ENCODE measurements at regions not wholly inside any gene's neighbourhood (a gene's known extent, or its start where the extent isn't known, plus 50 kb on each side); places are given as distances from the start of the nearest gene placed in this dataset.

DNA sequence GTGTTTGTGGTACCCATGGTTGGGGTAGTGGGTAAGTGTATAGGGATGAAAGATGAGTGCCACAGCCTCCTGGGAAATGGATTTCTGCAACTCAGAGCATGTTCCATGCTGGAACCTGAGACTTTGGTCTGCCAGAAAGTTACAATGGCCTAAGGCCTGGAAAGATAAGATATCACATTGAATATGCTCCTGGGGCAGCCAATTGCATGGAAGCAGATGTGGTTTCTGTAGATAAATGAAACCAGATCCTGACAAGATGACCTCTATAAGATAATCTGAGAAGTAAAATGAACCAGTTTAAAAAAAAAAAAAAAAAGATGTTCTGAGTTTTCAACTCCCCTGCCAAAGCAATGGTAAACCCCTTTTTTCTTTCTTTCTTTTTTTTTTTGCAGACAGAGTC lies 91.4 kb upstream of the NCK2 start:
- Histone ChIP-seq H3K4me3 (ENCODE audit: low read depth, low read length) (no peak overlapping the region), H3K4me1 (ENCODE audit: control insufficient read depth, insufficient read depth, low read length, unreplicated experiment) (no peaks in the 10 kb centered on the region), H3K27ac (ENCODE audit: low read depth, low read length) (no peak overlapping the region), H3K27me3 (ENCODE audit: insufficient read depth, low read length) (peaks cover 21% of the 10 kb centered on the region), H3K36me3 (ENCODE audit: insufficient read depth, low read length) (no peaks in the 10 kb centered on the region), H3K79me2 (ENCODE audit: control insufficient read depth, insufficient read depth, low read length, unreplicated experiment) (no peaks in the 10 kb centered on the region), H2AFZ (ENCODE audit: low read length, unreplicated experiment) (no peak overlapping the region)

DNA sequence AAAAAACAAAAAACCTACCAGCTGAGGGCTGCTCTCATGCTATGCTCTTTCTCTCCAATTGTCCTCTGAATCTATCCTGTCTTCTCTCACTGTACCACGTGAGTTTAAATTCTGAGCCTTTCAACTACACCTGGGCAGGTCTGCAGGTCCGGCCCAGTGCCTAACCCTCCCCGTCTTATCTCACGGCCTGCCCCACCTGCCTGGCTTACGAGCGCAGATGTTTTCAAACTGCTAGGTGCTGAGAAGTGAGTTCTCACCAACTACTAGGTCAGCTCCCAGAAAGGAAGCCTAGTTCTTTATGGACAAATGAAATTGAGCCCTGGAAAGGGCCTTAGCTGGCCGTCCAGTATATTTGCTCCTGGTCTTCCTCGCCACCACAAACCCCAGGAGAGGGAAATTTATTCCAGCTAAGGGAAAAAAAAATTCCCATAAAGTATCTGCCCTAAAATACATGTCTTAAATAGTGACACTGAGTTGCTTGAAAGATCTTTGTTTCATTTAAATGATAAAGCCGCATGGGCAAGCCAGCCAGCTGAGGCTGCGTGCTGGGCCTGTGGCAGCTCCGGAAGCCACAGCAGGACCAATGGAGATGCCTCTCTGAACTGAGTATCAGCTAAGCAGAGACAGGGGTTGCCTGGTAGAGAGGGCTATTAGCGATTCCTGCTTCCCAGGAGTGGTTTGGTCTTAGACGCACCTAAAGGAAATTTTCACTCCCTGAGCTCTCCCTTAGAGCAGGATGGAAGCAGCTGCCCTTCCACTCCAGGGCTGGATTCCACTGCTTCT lies 92.5 kb upstream of the NCK2 start:
- Histone ChIP-seq H2AFZ (ENCODE audit: low read length, unreplicated experiment) (no peak overlapping the region), H3K27ac (ENCODE audit: low read depth, low read length) (no peak overlapping the region), H3K27me3 (ENCODE audit: insufficient read depth, low read length) (peaks cover 22% of the 10 kb centered on the region), H3K36me3 (ENCODE audit: insufficient read depth, low read length) (no peaks in the 10 kb centered on the region), H3K79me2 (ENCODE audit: control insufficient read depth, insufficient read depth, low read length, unreplicated experiment) (no peaks in the 10 kb centered on the region), H3K4me3 (ENCODE audit: low read depth, low read length) (no peak overlapping the region), H3K4me1 (ENCODE audit: control insufficient read depth, insufficient read depth, low read length, unreplicated experiment) (no peaks in the 10 kb centered on the region)

DNA sequence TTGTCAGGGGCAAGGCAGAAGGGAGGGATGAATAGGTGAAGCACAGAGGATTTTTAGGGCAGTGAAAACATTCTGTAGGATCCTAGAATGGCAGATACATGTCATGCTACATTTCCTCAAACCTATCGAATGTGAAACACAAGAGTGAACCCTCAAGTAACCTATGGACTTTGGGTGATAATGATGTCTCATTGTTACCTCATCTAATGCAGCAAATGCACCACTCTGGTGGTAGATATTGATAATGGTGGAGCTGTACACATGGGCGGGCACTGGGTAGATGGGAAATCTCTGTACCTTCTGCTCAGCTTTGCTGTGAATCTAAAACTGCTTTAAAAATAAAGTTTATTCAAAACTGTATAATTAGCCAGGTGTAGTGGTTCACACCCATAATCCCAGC lies 95.2 kb upstream of the NCK2 start:
- Histone ChIP-seq H3K27me3 (ENCODE audit: insufficient read depth, low read length) (peaks cover 44% of the 10 kb centered on the region), H3K4me1 (ENCODE audit: control insufficient read depth, insufficient read depth, low read length, unreplicated experiment) (peaks cover 1% of the 10 kb centered on the region), H3K79me2 (ENCODE audit: control insufficient read depth, insufficient read depth, low read length, unreplicated experiment) (no peaks in the 10 kb centered on the region), H3K27ac (ENCODE audit: low read depth, low read length) (no peak overlapping the region), H3K36me3 (ENCODE audit: insufficient read depth, low read length) (no peaks in the 10 kb centered on the region), H2AFZ (ENCODE audit: low read length, unreplicated experiment) (no peak overlapping the region), H3K4me3 (ENCODE audit: low read depth, low read length) (no peak overlapping the region)

DNA sequence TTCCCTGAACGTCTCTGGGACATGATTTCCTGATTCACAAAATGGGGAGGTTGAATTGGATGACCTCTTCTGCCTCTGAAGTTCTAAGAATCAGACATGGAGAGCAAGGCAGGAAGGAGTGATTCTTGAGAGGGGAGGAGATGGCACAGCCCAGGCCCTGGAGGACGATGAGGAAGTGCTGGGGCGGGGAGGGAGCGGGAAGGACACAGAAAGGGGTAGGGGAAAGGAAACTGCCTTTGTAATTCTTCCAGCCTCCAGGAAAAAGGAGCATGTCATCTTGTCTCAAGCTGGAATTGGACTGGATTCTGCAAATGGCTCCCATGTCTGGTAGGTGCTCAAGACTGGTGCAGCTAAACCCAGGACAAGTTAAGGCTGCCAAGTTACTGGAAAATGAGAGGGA lies 97.0 kb upstream of the NCK2 start:
- Histone ChIP-seq H3K27me3 (ENCODE audit: insufficient read depth, low read length) (peaks cover 62% of the 10 kb centered on the region), H2AFZ (ENCODE audit: low read length, unreplicated experiment) (no peak overlapping the region), H3K4me3 (ENCODE audit: low read depth, low read length) (no peak overlapping the region), H3K4me1 (ENCODE audit: control insufficient read depth, insufficient read depth, low read length, unreplicated experiment) (peaks cover 6% of the 10 kb centered on the region), H3K36me3 (ENCODE audit: insufficient read depth, low read length) (no peaks in the 10 kb centered on the region), H3K27ac (ENCODE audit: low read depth, low read length) (no peak overlapping the region), H3K79me2 (ENCODE audit: control insufficient read depth, insufficient read depth, low read length, unreplicated experiment) (no peaks in the 10 kb centered on the region)

DNA sequence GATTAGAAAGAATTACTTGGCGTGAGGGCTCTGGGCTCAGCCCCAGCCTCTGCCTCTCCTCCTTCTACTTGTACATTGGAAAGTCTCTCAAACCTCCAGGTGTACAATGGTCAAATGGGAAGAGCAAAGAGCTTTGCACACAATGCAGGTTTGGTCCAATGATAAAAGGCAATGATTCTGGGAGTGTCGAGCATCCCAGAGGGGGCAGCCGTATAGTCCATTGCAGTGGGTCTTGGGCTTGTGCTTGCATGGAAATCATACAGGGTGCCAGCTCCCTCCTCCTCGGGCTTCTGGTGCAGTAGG lies 98.0 kb upstream of the NCK2 start:
- Histone ChIP-seq H3K4me1 (ENCODE audit: control insufficient read depth, insufficient read depth, low read length, unreplicated experiment) (peaks cover 6% of the 10 kb centered on the region), H3K36me3 (ENCODE audit: insufficient read depth, low read length) (no peaks in the 10 kb centered on the region), H3K27me3 (ENCODE audit: insufficient read depth, low read length) (peaks cover 72% of the 10 kb centered on the region), H3K27ac (ENCODE audit: low read depth, low read length) (no peak overlapping the region), H3K4me3 (ENCODE audit: low read depth, low read length) (no peak overlapping the region), H2AFZ (ENCODE audit: low read length, unreplicated experiment) (no peak overlapping the region), H3K79me2 (ENCODE audit: control insufficient read depth, insufficient read depth, low read length, unreplicated experiment) (no peaks in the 10 kb centered on the region)

DNA sequence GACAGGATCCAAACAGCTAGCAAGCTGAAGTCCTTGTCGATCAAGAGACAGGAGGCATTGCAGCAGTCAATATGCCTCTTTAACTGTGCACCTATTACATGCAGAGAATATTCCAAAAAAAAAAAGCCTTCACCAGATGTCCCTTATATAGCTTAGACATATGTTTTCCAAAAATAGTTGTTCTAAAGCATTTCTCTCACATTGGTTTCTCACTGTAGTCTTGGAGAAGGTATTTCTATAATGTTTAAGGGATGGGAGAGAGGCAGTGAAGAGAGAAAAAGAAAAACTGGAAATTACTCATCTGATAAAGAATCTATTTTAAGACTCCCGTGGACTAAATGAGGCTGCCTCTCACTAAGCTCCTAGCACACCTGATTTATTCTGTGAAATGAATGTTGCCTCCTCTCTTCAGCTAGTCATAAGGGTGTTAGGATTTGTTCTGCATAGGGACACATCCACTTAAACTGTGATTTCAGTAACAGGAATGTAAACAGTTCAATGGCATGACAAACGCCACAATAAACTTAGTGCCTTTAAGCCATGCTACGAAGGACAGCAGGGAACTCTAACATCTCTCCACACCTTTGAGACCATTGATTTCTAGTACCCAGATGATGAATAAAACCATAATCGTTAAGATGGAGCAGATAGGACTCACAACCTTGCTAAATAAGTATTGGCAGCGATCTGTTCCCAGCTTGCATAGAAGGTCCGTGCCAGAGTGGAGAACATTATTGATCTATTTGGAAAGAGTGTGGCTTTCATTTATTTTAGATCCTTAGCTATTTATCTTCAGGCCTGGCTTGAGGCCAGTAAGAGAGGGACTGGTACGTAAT lies 98.6 kb upstream of the NCK2 start:
- no peaks in the 10 kb centered on the region for H3K79me2 ChIP-seq (ENCODE audit: control insufficient read depth, insufficient read depth, low read length, unreplicated experiment)
- H3K27ac ChIP-seq (ENCODE audit: low read depth, low read length): no peak overlapping the region
- H2AFZ ChIP-seq (ENCODE audit: low read length, unreplicated experiment): no peak overlapping the region
- peaks cover 6% of the 10 kb centered on the region for H3K4me1 ChIP-seq (ENCODE audit: control insufficient read depth, insufficient read depth, low read length, unreplicated experiment)
- no peaks in the 10 kb centered on the region for H3K36me3 ChIP-seq (ENCODE audit: insufficient read depth, low read length)
- peaks cover 78% of the 10 kb centered on the region for H3K27me3 ChIP-seq (ENCODE audit: insufficient read depth, low read length)
- no peak overlapping the region for H3K4me3 ChIP-seq (ENCODE audit: low read depth, low read length)

DNA sequence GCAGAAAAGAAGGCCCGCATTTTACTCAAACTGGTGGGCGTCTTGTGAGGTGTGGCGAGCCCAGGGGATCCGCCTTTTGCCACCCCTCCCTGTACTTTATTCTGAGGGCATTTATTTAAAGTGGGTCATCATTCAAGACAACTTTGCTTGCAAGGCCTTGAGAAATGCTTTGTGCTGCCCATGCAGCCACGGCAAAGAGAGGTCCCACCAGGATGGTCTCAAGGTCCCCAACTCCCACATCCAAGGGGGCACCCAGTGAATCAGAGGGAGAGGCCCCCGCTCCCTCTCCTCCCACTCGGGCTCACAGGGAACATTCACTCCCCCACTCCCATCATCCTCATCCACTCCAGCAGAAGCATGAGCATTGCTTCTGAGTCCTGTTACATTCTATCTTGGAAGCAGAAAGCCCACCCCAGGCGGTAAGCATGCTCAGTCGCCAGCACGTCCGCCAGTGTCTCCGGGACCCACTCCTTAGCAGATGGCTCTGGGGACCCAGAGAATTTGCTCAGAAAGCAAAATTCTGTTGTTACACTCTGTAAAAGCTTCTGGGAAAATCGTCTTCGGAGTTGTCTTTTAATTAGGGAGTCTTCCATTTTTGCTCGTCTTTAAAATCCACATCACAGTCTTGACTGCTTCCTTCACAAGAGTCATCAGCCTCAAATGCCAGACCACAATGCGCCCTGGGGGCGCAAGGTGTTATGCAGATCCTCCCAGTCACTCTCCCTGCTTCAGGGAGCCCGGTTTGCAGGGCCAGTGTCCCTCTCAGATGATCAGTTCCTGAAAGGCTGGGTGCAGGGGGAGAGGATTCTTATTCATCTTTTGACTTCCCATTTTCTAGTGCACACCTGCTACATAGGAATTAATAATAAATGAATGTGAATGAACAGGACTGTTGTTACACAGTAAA lies 99.4 kb upstream of the NCK2 start:
- Histone ChIP-seq H3K27ac (ENCODE audit: low read depth, low read length) (no peak overlapping the region), H3K4me3 (ENCODE audit: low read depth, low read length) (no peak overlapping the region), H3K27me3 (ENCODE audit: insufficient read depth, low read length) (peaks cover 87% of the 10 kb centered on the region), H3K79me2 (ENCODE audit: control insufficient read depth, insufficient read depth, low read length, unreplicated experiment) (no peaks in the 10 kb centered on the region), H2AFZ (ENCODE audit: low read length, unreplicated experiment) (no peak overlapping the region), H3K36me3 (ENCODE audit: insufficient read depth, low read length) (no peaks in the 10 kb centered on the region), H3K4me1 (ENCODE audit: control insufficient read depth, insufficient read depth, low read length, unreplicated experiment) (peaks cover 6% of the 10 kb centered on the region)

DNA sequence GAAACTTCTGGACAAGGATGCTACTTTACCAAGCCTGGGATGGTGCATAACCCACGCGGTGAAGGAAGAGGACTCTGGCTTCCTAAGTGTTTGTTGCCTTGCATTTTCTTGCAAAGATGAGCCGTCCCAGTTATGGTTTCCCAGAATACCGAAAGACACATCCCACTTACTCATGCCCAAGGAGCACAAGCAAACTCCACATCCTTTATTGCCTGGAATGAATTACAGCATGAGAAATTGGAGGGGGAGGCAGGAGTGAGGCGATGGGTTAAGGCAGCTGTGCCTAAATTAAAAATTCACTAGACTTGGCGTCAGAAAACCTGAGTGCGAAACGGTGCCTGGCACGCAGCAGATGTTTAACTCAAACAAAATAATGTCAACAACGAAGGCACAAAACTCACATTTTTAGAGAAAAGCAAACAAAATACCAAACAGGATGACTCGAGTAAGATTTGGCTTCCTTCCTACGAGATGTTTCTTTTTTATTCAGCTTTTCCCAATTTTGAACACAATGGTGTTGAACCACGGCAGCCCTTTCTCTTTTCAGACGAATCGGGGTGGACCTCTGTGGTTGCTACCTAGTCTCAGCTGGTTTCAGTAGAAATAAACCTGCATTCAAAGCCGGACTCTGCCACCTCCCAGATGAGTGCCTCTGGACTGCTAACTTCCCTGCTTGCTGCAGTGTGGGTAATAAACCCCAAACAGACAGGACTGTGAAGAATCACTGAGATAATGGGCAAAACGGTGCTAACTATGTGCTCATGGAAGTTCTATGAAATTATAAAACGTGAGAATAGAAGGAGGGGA lies 100.3 kb upstream of the NCK2 start:
- Histone ChIP-seq H3K4me1 (ENCODE audit: control insufficient read depth, insufficient read depth, low read length, unreplicated experiment) (peaks cover 6% of the 10 kb centered on the region), H3K36me3 (ENCODE audit: insufficient read depth, low read length) (no peaks in the 10 kb centered on the region), H3K27ac (ENCODE audit: low read depth, low read length) (no peak overlapping the region), H3K4me3 (ENCODE audit: low read depth, low read length) (peak overlapping the region; percentile 21; the same call in 1 of the 2 replicates), H3K79me2 (ENCODE audit: control insufficient read depth, insufficient read depth, low read length, unreplicated experiment) (no peaks in the 10 kb centered on the region), H2AFZ (ENCODE audit: low read length, unreplicated experiment) (no peak overlapping the region), H3K27me3 (ENCODE audit: insufficient read depth, low read length) (peaks cover 91% of the 10 kb centered on the region)

DNA sequence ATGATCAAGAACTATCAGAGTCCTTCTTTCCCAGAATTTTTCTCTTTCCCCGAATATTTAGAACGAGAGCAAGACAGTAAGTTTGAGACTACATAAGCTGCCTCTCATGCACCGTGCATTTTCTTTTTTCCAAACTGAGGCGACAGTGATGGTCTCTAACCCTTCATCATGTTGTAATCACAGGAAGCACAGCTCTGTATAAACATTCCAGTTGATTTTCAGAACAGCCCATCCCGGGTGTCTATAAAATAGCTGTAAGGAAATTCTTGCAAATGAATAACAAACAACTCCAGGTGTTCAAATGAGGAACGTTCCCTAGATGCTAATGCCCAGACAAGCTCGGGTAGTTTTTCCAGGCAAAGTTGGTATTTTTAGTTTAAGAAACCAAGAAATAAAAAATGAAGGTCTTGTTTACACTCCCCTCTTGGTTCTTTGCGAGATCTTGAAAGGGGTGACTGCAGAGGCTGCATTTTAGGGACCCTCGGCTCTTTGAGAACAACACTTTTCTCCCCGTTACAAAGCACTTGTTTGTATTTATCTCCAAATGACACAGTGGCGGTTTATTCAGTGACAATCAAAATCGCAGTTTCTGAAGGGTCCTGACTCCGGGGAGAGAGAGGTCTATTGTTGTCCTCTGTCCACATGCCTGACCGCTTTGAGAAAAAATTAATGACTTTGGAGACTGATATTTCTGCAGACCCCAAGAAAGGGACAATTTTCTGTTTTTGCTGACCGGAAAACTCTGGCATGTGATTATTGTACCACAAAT lies 101.1 kb upstream of the NCK2 start:
- H2AFZ ChIP-seq (ENCODE audit: low read length, unreplicated experiment): no peak overlapping the region
- no peak overlapping the region for H3K4me3 ChIP-seq (ENCODE audit: low read depth, low read length)
- H3K36me3 ChIP-seq (ENCODE audit: insufficient read depth, low read length): no peaks in the 10 kb centered on the region
- H3K27me3 ChIP-seq (ENCODE audit: insufficient read depth, low read length): peaks cover 84% of the 10 kb centered on the region
- H3K27ac ChIP-seq (ENCODE audit: low read depth, low read length): no peak overlapping the region
- no peaks in the 10 kb centered on the region for H3K79me2 ChIP-seq (ENCODE audit: control insufficient read depth, insufficient read depth, low read length, unreplicated experiment)
- H3K4me1 ChIP-seq (ENCODE audit: control insufficient read depth, insufficient read depth, low read length, unreplicated experiment): peaks cover 6% of the 10 kb centered on the region
